Body of pancreas (tissue), 4 donors: ENCODE measurements at regions not wholly inside any gene's neighbourhood (a gene's known extent, or its start where the extent isn't known, plus 50 kb on each side); places are given as distances from the start of the nearest gene placed in this dataset.
"Not testable (repeated sequence)": the region's sequence is repeated elsewhere in the genome, so short reads cannot be mapped to it uniquely, and the experiment has no call there.

ENCODE experiments used
- POLR2A ChIP-seq, 3 donors: fragments of 450-650 bp; IDR thresholded peaks; one replicate each; pipeline ENCODE4 v1.6.1; 2016; ENCODE audit warnings: antibody characterized with exemption in 3 of 3, mild to moderate bottlenecking in 2 of 3
- TF ChIP-seq, protein P1 (sequence below), 7 experiments: fragments of 450-650 bp in 4 of 7; fragments of 200-600 bp in 3 of 7; sonication (generic) in 3 of 7; IDR thresholded peaks; one replicate each; pipeline ENCODE4 v1.5.1; 2016 to 2019; ENCODE audit warnings: antibody characterized with exemption in 7 of 7

- TF ChIP-seq, protein P1, sequence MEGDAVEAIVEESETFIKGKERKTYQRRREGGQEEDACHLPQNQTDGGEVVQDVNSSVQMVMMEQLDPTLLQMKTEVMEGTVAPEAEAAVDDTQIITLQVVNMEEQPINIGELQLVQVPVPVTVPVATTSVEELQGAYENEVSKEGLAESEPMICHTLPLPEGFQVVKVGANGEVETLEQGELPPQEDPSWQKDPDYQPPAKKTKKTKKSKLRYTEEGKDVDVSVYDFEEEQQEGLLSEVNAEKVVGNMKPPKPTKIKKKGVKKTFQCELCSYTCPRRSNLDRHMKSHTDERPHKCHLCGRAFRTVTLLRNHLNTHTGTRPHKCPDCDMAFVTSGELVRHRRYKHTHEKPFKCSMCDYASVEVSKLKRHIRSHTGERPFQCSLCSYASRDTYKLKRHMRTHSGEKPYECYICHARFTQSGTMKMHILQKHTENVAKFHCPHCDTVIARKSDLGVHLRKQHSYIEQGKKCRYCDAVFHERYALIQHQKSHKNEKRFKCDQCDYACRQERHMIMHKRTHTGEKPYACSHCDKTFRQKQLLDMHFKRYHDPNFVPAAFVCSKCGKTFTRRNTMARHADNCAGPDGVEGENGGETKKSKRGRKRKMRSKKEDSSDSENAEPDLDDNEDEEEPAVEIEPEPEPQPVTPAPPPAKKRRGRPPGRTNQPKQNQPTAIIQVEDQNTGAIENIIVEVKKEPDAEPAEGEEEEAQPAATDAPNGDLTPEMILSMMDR (IDR thresholded peaks at IDR 0.05): not testable (repeated sequence)
- TF ChIP-seq POLR2A (IDR thresholded peaks at IDR 0.05): not testable (repeated sequence)
These were observed 358.6 kb downstream of the TXNL1 start for GRCh38 chr18:56279816-56280215.
